Right renal cortex interstitium (tissue), 3 donors: ENCODE measurements at regions not wholly inside any gene's neighbourhood (a gene's known extent, or its start where the extent isn't known, plus 50 kb on each side); places are given as distances from the start of the nearest gene placed in this dataset.

ENCODE experiments used
- DNase-seq, 3 donors: peaks; one replicate each; pipeline ENCODE4 v3.0.0-alpha.2; 2013; ENCODE audit warnings: low read depth in 3 of 3, low spot score in 2 of 3

DNA sequence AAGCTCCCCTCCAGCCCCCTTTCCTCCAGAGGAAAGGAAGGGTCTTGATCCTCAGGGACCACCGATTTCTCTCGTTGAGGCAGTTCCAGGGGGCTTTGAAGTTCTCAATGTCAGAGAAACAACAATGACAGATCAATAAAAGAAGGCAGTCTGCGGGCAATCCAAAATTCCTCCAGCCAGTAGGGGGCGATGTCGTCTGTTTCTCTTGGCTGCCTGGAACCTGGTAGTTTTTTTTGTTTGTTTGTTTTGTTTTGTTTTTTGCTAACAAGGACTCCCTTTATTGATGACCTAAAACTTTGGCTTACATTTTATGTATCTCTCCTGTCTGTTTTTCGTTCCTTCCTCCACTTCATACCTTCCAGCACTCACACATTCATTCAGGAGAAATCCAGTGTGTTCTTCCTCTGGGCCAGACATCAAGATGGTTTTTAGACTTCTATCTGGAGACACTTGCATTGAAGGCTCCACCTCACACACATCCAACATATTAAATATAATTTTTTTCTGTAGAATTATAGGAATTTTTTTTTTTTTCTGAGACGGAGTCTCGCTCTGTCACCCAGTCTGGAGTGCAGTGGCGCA is 276.6 kb downstream of the RPLP1 start:
- DNase-seq, result no peak

DNA sequence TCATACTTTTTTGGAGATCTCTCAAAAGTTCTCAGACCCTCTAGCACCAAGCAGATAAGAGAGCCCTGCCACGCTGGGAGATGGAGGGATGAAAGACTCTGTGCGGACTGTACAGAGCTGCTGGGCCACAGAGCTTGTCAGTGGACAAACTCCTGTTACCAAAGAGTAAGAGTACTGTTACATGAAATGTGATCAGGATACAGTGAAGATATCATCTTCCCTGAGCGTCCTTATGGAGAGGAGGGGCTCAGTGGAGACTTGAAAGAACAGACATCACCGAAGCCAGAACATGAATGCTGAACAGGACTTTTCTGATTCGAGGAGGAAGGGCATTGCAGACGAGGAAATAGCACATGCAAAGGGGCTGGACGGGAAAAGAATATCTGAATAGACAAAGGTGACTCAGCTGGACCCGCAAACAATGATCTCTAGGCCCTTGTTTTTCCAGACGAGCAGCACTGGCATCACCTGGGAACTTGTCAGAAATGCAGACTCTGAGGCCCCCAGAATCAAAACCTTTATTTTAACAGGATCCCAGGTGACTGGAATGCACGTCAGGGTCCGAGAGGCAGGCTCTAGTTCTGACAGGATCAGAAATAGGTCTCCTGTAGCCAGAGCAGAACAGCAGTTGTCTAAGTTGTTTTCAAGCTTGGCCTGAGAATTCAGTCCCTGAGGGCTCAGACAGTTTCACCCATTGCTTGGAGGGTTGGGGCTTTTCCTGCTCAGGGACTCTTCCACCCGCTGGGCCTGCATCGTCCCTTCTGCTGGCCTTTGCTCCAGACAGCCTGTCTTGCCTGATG is 277.9 kb downstream of the RPLP1 start:
- DNase-seq, result no peak

GRCh38 chr15:69731081-69731330 is 278.4 kb downstream of the RPLP1 start:
- no peak for DNase-seq

DNA sequence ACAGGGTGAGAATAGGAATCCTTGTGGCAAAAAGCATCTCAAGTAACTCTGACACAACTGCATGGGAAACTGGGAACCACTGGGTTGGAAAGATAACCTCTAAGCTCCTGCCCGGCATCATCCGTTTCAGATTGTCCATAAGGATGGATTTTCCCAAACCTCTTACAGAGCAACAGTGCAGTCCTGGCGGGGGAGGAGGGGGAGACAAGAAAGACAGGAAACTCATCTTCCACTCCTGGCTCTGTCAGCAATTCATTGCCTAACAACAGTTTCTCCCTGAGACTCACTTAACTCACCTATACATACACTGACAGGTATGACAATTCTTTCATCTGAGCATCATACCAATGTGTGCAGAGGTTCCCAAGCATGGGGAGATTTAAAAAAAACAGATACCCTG is 279.0 kb downstream of the RPLP1 start:
- DNase-seq, result no peak

DNA sequence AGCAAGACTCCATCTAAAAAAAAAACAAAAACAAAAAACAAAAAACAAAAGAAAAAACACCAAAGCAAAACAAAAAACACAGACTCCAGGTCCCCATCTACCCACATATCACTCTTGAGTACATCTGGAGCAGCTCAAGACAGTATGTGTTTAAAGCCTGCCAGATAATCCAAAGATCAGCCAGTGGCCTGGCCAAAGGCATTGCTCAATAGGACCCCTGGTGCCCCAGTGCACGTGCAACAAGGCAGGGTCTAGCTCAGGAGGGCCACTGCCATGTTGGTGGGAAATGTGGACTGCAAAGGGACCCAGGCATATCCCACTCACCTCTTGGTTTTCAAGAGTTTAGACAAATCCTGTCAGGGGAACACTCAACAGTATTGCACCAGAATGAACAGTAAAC is 279.5 kb downstream of the RPLP1 start:
- DNase-seq, result no peak

DNA sequence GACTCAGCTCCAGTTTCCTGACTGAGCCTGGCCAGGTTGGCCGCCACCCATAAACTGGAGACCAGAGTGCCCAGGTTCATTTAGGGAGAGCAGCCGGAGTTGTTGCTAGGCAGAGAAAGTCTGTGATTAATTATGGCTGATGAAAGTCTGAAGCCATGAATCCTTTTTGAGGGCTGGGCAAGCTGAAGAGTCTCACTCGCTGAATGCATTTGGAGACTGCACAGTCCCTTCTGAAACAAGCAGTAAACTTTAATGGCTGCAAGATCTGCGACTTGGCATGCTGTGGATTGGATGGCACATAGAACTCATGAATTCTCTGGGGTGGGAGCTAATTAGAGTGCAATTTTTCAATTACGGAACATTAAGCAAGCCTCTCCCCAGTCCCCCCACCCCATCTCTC is 282.1 kb downstream of the RPLP1 start:
- DNase-seq, result no peak

GRCh38 chr15:69735121-69735520 is 282.5 kb downstream of the RPLP1 start:
- peak; percentile 51 to 68 (median 54) for DNase-seq

- DNase-seq, result no peak
These were observed 283.5 kb downstream of the RPLP1 start for GRCh38 chr15:69736161-69736560.

- DNase-seq, result no peak
These were observed 285.3 kb downstream of the RPLP1 start for GRCh38 chr15:69737916-69738315.

DNA sequence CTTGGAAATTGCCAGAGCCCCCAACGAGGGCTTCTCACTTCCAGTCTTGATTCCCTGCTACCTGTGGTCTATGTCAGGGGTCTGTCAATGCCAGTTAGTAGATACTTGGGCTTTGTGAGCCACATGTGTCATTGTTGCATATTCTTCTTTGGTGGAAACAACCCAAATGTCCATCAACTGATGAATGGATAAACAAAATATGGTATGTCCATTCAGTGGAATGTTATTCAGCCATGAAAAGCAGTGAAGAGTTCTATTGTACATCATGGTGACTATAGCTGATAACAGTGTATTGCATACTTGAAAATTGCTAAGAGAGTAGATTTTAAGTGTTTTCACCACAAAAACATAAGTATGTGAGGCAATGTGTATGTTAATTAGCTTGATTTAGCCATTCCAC is 288.1 kb downstream of the RPLP1 start:
- no peak for DNase-seq

- no peak for DNase-seq
These were observed 289.7 kb downstream of the RPLP1 start for GRCh38 chr15:69742361-69742760.

DNA sequence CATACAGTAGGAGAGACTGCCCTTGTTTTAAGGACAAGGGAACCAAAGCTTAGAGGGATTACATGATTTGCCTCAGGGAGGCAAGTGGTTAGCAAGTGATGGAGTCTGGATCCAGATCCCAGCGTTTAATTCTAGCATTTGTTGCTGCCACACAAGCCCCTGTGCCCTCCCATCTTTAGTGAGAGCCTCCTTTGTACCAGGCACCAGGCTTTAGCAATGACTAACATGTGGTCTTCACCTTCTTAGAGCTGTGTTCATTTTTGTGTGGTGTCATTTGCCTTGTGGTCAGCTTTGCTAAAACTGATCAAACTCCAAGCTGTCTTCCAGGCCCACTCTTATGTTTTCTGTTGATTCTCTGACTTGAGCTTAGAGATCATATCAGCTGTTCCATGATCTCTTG is 290.5 kb downstream of the RPLP1 start:
- DNase-seq, result no peak

DNA sequence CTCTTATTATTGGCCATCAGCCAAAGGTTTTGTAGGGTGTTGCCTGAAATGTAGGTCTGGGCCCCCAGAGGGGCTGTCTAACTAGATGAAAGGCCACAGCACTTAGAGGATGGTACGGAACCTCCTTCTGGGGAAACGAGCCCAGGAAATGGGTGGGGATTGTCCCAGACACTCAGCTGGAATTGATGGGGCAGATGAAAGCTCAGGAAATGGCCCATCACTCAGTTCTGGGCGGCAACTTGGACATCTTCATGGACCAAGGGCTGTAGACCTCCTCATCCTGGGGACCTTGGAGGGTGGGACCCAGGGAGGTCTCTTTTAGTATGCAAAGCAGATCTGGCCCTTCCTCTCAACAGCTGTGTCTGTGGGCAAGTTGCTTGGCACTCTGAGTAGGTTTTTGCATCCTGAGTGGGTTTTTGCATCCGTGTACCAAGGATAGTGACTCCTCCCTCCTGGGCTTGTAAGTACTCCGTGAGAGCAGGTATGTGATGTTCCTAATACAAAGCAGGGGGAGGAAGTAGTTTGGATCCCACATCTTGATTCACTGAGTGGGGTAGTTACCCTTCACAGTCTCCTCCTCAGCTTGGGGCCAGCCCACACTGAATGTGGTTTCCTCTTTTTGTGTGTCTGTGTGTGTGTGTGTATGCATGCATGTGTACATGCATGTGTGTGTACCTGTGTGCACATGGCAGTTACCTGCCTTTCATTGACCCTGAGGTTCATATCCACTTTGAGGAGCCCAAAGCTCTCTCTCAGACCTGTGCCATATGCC is 292.0 kb downstream of the RPLP1 start:
- no peak for DNase-seq

GRCh38 chr15:69747193-69747592 is 294.6 kb downstream of the RPLP1 start:
- no peak for DNase-seq

DNA sequence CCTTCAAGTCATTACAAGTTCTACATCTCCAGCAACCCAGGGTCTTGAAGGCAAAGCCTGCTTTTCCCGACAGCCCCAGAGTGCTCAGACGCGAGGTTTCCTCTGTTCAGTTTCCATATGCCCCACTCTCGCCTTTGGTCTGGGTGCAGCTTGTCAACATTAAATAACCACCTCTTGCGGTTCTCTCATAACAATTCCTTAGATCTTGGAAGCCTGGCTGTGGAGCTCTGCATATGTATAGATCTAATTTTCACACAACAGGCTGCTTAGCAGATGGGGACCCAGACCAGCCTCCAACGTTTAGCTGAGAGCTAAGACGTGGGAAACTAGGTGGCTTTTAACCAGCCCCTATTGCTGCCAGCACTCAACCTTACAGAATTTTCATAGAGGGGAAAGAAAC is 295.5 kb downstream of the RPLP1 start:
- DNase-seq, result no peak

DNA sequence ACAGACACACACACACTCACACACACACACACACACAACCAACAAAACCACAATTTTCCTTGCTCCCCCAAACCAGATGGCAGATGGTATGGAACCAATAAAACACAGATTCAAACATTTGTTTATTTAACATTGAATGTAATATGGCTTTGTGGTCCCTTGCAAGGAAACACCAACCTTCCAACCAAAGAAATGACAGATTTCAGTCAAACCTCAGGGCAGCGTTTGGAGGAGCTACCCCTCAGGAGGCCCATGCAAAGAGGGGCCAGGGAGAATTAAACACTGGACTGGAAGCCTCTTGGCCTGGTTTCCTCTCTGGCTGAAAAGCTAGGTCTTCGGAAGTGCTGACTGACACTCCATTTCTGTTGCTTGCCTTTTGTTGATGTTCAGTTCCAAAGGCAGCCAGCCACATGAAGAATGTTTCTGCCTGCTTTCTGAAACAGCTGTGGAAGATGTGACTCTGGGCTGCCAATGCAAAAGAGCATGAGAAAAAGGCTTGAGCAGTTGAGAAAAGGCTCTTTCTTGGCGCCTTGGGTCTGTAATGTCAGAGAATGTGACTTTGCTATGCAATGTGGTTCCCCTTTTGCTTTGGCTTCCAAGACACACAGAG is 296.1 kb downstream of the RPLP1 start:
- DNase-seq, result no peak

DNA sequence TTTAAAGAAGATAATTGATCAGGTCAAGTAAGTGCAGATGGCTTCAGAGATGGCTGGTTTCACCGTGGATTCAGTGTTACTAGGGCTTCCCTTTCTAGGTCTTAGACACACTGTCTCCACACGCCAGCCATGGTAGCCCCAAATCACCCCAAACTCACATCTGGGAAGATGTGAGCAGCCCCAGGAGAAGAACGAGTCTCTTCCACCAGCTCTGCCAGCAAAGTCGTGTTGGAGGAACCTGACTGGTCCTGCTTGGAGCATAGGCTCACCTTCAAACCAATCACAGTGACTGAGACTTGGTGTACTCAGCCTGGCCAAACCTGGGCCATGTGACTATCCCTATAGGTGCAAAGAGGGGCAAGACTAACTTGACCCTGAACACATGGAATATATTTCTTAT is 296.7 kb downstream of the RPLP1 start:
- no peak for DNase-seq

DNA sequence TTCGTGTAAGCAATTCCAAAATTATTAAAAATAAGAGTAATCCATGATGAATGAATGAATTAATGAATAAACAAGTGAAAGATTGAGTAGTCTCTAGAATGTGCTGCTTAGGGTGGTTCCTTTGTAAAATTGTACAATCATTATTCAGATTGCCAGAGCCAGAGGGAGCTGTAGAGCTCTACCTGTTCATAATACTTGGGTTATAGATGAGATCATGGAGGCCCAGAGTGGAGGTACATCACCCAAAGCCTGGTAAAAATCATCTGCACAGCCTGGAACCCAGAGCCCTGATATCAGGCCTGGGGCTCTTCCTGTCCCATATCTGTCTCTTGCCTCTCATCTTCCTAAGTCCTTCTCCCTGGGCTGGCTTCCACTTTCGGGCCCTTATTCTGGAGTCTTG is 297.2 kb downstream of the RPLP1 start:
- DNase-seq, result no peak

DNA sequence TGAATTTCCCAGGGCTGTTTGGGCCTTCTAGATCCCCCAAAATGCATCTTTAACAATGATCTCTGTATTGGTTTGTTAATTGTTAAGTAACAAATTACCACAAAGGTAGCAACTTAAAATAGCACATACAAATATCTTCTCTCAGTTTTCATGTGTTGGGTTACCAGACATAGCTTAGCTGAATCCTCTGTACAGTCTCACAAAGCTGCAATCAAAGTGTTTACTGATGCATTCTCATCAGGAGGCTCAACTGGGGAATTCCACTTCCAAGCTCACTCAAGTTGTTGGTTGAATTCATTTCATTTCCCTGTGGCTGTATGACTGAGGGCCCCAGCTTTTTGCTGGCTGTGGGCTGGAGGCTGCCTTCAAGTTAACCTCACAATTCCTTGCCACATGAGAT is 297.6 kb downstream of the RPLP1 start:
- DNase-seq, result no peak

DNA sequence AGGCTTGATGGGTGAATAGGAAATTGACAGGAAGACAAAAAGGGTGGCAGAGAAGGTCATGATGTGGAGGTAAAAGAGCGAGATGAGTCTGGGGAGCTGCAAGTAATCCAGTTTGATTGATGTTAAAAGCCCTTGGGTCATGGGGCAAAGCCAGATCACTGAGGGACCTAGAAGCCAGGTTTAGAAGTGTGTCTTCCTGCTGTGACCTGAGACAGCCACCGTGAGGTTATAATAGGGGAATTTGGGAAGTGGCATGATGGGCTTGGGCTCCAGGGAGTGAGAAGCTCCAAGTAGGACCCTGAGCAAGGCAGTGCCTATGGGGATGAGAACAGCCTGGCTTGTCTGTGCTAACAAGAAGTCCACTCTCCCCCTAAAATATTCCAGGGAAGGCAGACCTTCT is 298.5 kb downstream of the RPLP1 start:
- DNase-seq, result no peak

DNA sequence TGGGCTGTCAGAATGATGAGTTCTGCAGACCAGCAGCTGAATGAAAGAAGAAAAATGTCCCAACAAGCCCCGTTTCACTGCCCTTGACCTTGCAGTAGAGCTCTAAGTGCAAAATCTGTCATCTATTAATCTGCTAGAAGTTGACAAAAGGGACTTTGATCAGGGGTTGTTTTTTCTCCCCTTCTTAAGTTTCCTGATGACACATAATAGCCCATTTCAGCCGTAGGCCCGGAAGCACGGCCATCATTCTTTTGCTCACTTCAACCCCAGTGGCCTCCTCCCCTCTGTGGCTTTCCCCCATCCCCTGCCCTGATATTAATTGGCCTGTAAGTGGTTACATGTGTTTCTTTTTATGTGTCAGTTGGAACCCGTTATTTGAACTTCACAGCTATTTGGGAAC is 298.9 kb downstream of the RPLP1 start:
- peak in 2 of 3 donors; percentile 23 to 65 for DNase-seq

GRCh38 chr15:69753867-69754266 is 301.2 kb downstream of the RPLP1 start:
- DNase-seq, result no peak
